Muscle layer of colon (tissue), 2 donors: ENCODE measurements at regions not wholly inside any gene's neighbourhood (a gene's known extent, or its start where the extent isn't known, plus 50 kb on each side); places are given as distances from the start of the nearest gene placed in this dataset.

ENCODE experiments used
- H3K27ac ChIP-seq: one replicate; pipeline ENCODE4 v1.7.0; 2013; ENCODE audit warnings: low read depth, mild to moderate bottlenecking, low read length, moderate library complexity
- H3K27me3 ChIP-seq, 2 donors: one replicate each; pipeline ENCODE4 v1.7.0; 2013; ENCODE audit warnings: low read length in 2 of 2, mild to moderate bottlenecking in 2 of 2; ENCODE audit not compliant: insufficient read depth in 2 of 2, control insufficient read depth in 1 of 2
- H3K36me3 ChIP-seq: one replicate; pipeline ENCODE4 v1.7.0; 2013; ENCODE audit warnings: mild to moderate bottlenecking, low read length; ENCODE audit not compliant: insufficient read depth
- H3K4me1 ChIP-seq: one replicate; pipeline ENCODE4 v1.7.0; 2013; ENCODE audit warnings: mild to moderate bottlenecking, low read length; ENCODE audit not compliant: insufficient read depth
- H3K4me3 ChIP-seq, 2 donors: one replicate each; pipeline ENCODE4 v1.7.0; 2013; ENCODE audit warnings: low read length in 2 of 2, low read depth in 1 of 2, mild to moderate bottlenecking in 1 of 2, moderate library complexity in 1 of 2
- H3K9ac ChIP-seq: one replicate; pipeline ENCODE4 v1.7.0; 2013; ENCODE audit warnings: low read length
- H3K9me3 ChIP-seq: one replicate; pipeline ENCODE4 v1.7.0; 2013; ENCODE audit warnings: mild to moderate bottlenecking, low read length
- donor health status: abdominal sarcoma.
- donor health status: Adenocarcinoma of cecum.

DNA sequence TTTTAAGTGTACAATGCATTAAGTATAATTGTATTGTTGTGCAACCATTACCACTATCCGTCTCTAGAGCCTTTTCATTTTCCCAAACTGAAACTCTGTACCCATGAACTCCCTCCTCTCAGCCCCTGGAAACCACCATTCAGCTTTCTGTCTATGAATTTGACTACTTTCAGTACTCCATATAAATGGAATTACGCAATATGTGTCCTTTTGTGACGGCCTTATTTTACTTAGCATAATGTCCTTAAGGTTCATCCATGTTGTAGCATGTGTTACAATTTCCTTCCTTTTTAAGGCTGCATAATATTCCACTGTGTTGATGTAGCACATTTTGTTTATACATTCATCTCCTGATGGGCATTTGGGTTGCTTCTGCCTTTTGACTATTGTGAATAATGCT is 143.6 kb upstream of the KCNG1 start:
- Histone ChIP-seq H3K36me3 (no peaks in the 10 kb centered on the region), H3K4me1 (no peaks in the 10 kb centered on the region), H3K9me3 (peaks cover 7% of the 10 kb centered on the region), H3K27me3 (no peaks in the 10 kb centered on the region), H3K4me3 (no peak overlapping the region), H3K9ac (no peak overlapping the region), H3K27ac (no peak overlapping the region)

GRCh38 chr20:51165131-51165530 is 142.2 kb upstream of the KCNG1 start:
- Histone ChIP-seq H3K27me3 (no peaks in the 10 kb centered on the region), H3K27ac (no peak overlapping the region), H3K36me3 (no peaks in the 10 kb centered on the region), H3K9ac (no peak overlapping the region), H3K4me1 (no peaks in the 10 kb centered on the region), H3K9me3 (peaks cover 7% of the 10 kb centered on the region), H3K4me3 (no peak overlapping the region)

DNA sequence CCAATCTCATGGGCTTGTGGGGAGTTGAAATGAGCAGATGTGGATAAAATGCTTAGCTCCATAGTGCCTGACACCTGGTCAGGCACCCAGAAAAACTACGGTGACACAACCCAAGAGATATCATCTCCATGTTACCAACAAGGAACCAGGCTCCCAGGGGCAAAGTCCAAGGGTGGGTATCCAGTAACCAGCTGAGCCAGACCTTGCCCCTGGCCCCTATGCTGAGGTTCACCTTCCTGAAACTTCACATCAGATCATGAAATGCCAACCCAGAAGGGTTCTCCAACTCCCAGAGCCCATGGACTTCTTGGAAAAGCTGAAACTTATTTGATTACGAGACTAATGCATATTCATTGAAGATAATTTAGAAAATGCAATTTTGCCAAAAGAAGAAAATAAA is 141.8 kb upstream of the KCNG1 start:
- no peaks in the 10 kb centered on the region for H3K36me3 ChIP-seq
- no peak overlapping the region for H3K27ac ChIP-seq
- no peaks in the 10 kb centered on the region for H3K4me1 ChIP-seq
- no peaks in the 10 kb centered on the region for H3K27me3 ChIP-seq
- H3K4me3 ChIP-seq = no peak overlapping the region
- H3K9ac ChIP-seq = no peak overlapping the region
- peaks cover 6% of the 10 kb centered on the region for H3K9me3 ChIP-seq

- H3K9ac ChIP-seq = no peak overlapping the region
- no peak overlapping the region for H3K27ac ChIP-seq
- no peaks in the 10 kb centered on the region for H3K4me1 ChIP-seq
- H3K4me3 ChIP-seq = no peak overlapping the region
- H3K27me3 ChIP-seq = no peaks in the 10 kb centered on the region
- H3K36me3 ChIP-seq = no peaks in the 10 kb centered on the region
- H3K9me3 ChIP-seq = no peaks in the 10 kb centered on the region
Observed at GRCh38 chr20:51163996-51164600, 141.2 kb upstream of the KCNG1 start.

DNA sequence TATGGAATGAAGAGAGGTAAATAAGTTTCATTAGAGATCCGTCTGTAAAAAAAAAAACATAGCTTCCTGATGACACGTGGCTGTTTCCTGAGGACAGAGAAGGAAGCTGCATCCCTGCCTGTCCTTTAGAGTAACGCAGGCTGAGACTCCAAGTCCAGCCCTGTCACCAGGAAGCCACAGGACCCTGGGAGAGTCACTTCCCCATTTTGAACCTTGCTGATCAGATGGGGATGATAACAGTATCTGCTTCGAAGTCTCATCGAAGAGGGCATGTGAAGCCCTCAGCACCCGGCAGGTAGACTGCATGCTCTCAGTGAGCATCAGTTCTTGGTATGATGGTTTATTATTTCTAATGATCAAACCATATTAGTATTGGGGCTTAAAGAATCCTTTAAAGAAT is 139.1 kb upstream of the KCNG1 start:
- no peak overlapping the region for H3K4me3 ChIP-seq
- H3K27ac ChIP-seq = no peak overlapping the region
- H3K36me3 ChIP-seq = no peaks in the 10 kb centered on the region
- H3K9me3 ChIP-seq = no peaks in the 10 kb centered on the region
- H3K4me1 ChIP-seq = peaks cover 4% of the 10 kb centered on the region
- no peak overlapping the region for H3K9ac ChIP-seq
- no peaks in the 10 kb centered on the region for H3K27me3 ChIP-seq

DNA sequence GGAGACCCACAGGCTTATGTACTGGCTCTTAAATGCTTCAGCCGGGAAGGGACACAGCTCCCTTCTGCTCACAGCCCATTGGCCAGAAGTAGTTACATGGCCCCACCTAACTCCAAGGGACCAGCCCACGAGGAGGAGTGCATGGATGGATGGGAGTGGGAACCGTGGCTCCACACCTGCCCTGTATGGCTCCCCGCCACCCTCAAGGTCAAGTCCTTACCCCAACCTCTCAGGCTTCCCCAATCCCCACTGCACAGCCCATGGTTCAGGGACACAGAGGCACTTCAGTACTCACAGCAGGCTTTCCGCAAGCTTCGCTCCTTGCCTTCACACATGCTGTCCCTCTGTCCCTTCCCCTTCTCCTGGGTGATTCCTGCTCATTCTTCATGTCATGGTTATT is 137.9 kb upstream of the KCNG1 start:
- H3K4me1 ChIP-seq = peaks cover 16% of the 10 kb centered on the region
- no peak overlapping the region for H3K9ac ChIP-seq
- H3K27me3 ChIP-seq = no peaks in the 10 kb centered on the region
- H3K36me3 ChIP-seq = no peaks in the 10 kb centered on the region
- H3K4me3 ChIP-seq = no peak overlapping the region
- no peak overlapping the region for H3K27ac ChIP-seq
- no peaks in the 10 kb centered on the region for H3K9me3 ChIP-seq

- H3K4me3 ChIP-seq = no peak overlapping the region
- no peaks in the 10 kb centered on the region for H3K9me3 ChIP-seq
- peaks cover 17% of the 10 kb centered on the region for H3K4me1 ChIP-seq
- H3K27ac ChIP-seq = no peak overlapping the region
- no peaks in the 10 kb centered on the region for H3K27me3 ChIP-seq
- no peaks in the 10 kb centered on the region for H3K36me3 ChIP-seq
- no peak overlapping the region for H3K9ac ChIP-seq
Observed at GRCh38 chr20:51159981-51160380, 137.1 kb upstream of the KCNG1 start.

DNA sequence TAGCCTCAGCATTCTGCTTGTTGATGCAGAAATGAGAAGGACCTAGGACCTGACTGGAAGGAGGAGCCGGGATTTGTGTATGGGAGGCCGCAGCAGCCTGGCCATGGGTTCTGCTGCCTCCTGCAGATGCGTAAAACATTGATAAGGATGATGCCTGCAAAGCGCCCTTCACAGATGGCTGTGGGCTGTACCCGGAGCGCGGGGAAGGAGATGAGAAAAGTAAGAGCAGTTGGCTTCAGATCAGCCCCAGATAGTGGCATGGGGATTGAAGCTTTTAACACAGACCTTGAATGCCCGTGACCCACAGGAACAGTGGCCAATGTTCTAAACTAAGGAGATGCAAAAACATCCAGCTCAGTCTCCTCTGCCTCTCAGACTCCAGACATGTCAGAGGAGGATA is 136.4 kb upstream of the KCNG1 start:
- Histone ChIP-seq H3K9me3 (no peaks in the 10 kb centered on the region), H3K27me3 (no peaks in the 10 kb centered on the region), H3K36me3 (no peaks in the 10 kb centered on the region), H3K4me3 (no peak overlapping the region), H3K27ac (no peak overlapping the region), H3K4me1 (peaks cover 17% of the 10 kb centered on the region), H3K9ac (no peak overlapping the region)

DNA sequence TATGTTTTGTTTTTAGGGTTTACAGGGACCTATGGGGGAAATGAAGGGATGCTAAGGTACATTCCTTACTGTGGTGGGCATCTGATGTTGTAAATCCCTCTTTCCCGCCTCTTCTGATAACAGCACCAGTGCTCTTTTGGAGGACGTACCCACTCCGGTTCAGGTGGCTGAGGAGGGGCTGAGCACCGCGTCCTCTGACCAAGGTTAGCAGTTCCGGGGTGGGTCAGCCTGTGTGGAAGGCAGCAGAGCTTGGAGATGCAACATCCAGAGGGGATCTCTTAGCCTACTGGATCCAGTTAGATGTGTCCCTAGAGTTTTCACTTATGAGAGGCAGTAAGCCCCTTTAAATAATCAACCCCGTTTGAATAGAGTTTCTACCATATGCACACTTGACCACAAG is 135.3 kb upstream of the KCNG1 start:
- Histone ChIP-seq H3K27ac (no peak overlapping the region), H3K9ac (no peak overlapping the region), H3K27me3 (no peaks in the 10 kb centered on the region), H3K36me3 (no peaks in the 10 kb centered on the region), H3K4me1 (peaks cover 17% of the 10 kb centered on the region), H3K9me3 (no peaks in the 10 kb centered on the region), H3K4me3 (no peak overlapping the region)

- no peak overlapping the region for H3K27ac ChIP-seq
- H3K4me1 ChIP-seq = peaks cover 17% of the 10 kb centered on the region
- H3K36me3 ChIP-seq = no peaks in the 10 kb centered on the region
- H3K27me3 ChIP-seq = no peaks in the 10 kb centered on the region
- H3K9ac ChIP-seq = no peak overlapping the region
- no peak overlapping the region for H3K4me3 ChIP-seq
- no peaks in the 10 kb centered on the region for H3K9me3 ChIP-seq
Observed at GRCh38 chr20:51156041-51156982, 133.4 kb upstream of the KCNG1 start.

- no peak overlapping the region for H3K4me3 ChIP-seq
- no peaks in the 10 kb centered on the region for H3K9me3 ChIP-seq
- H3K27ac ChIP-seq = no peak overlapping the region
- peaks cover 17% of the 10 kb centered on the region for H3K4me1 ChIP-seq
- no peaks in the 10 kb centered on the region for H3K36me3 ChIP-seq
- H3K27me3 ChIP-seq = no peaks in the 10 kb centered on the region
- H3K9ac ChIP-seq = no peak overlapping the region
Observed at GRCh38 chr20:51154708-51155690, 132.1 kb upstream of the KCNG1 start.
